COLO668 (cell line): ENCODE measurements at regions not wholly inside any gene's neighbourhood (a gene's known extent, or its start where the extent isn't known, plus 50 kb on each side); places are given as distances from the start of the nearest gene placed in this dataset.
"Not testable (repeated sequence)": the region's sequence is repeated elsewhere in the genome, so short reads cannot be mapped to it uniquely, and the experiment has no call there.

Source experiments
- DNase-seq: peaks from one replicate; lab custom pipeline; 2025; ENCODE audit not compliant: unreplicated experiment; lab: John Stamatoyannopoulos, UW

DNA sequence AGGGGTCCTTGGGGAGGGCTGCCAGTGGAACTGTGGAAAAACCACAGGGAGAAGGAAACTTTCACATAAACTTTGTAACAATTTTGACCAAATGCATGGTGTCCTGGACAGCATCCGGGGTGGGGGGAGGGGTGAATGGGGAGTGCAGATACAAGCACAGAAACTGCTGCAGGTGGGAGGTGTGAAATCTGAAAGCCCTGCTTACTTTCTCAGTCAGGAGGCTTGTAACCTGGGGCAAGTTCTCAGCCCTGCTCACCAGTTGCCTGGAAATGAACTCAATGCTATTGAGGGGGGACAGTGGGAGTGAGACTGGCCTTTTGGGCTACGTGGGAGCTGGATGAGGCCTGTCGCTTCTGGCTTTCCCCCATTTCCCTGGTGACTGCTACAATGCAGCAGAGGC is 694.5 kb upstream of the ZNF608 start:
- DNase-seq = no peak

DNA sequence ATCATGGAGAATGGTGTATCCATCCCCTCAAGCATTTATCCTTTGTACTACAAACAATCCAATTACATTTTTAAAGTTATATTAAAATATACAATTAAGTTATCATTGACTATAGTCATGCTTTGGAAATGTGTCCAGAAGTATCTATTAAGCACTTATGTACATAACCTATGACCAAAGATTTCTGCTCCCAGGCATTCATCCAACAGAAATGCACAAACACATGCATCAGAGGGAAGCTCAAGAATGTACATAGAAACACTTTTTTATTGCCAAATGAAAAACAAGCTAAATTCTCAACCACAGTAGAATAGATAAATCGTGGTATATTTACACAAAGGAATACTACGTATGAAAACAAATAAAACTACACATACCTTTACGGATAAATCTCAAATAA is 700.5 kb upstream of the ZNF608 start:
- DNase-seq = no peak

DNA sequence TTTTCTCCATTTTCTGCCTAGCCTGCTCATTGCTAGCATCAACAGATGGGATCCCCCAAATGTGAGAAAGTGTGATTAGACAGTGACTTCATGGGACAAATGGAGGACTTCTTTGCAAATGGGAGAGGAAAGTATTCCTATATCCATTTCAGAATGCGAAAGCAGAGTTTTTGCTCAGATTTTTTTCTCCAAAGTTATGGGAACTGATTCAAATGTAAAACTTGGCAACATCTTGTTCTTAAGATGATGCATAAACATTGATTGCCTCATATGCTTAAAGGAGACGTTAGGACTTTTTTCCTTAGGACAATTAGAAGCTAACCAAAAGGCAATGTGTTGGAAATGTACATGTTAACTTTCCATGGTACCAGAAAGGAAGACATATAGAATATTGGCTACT is 704.3 kb upstream of the ZNF608 start:
- DNase-seq = no peak

DNA sequence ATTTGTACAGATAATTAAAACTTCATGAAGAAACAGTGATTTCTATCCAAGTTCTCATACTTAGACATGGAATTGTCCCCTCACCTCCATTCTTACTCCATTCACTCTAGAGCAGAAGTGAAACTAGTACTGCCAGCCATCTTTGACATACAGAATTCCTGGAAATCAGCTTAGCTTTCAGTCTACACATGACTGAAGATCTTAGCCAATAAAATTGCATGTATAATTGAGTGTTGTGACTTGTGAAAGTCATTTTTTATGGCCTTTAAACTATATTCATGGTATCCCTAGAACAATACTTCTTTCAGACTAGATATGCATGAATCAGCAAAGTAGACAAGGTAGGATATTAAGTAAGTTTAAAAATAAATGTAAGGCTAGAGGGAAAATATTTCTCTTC is 705.2 kb upstream of the ZNF608 start:
- no peak for DNase-seq

DNA sequence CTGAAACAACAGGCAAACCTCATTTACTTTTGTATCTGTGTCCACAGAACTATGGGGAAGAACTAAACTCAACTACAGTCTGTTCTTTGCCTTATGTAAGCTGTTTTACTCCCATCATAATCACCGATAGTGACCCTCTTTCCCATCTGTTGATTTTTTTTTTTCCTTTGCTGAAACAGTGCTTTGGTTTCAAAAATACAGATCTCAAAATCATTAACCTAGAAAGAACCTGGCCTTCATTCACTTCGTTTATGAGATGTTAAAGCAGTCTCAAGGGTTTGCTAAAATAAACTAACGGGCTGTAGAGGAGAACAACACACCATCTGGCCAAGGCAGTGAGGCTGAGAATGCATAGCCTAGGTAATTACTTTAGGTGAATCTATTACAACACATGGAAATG is 706.6 kb upstream of the ZNF608 start:
- DNase-seq = no peak

DNA sequence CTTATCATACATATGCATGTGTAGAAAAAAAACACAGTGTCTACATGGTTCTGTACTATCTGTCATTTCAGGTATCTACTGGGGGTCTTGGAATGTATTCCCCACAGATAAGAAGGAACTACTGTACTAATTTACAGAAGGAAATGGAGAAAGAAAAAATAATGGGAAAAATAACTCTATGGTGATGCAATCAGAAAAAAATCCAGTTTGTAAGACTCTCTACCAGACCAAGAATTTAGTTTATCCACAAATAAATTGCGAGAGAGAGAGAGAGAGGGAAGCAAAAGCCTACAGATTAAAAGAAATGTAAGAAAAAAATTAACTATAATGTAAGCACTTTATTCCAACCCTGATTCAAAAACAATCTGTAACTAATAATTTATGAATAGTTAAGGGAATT is 708.6 kb upstream of the ZNF608 start:
- DNase-seq = no peak

DNA sequence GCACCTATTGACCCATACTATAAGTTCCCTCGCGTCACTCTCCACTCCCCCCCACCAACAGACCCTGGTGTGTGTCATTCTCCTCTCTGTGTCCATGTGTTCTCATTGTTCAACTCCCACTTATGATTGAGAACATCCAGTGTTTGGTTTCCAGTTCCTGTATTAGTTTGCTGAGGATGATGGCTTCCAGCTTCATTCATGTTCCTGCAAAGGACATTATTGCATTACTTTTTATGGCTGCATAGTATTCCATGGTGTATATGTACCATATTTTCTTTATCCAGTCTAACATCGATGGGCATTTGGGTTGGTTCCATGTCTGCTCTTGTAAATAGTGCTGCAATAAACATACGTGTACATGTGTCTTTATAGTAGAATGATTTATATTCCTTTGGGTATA is 709.6 kb upstream of the ZNF608 start:
- DNase-seq = not testable (repeated sequence)

DNA sequence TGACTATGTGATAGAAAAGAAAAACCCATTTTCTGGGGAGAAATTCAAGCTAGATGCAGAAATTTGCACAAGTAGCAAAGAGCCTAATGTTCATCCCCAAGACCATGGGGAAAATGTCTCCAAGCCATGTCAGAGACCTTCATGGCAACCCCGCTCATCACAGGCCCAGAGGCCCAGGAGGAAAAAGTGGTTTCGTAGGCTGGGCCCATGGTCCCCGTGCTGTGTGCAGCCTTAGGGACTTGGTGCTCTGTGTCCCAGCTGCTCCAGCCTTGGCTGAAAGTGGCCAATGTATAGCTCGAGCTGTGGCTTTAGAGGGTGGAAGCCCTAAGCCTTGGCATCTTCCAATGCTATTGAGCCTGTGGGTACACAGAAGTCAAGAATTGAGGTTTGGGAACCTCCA is 711.2 kb upstream of the ZNF608 start:
- DNase-seq = no peak

DNA sequence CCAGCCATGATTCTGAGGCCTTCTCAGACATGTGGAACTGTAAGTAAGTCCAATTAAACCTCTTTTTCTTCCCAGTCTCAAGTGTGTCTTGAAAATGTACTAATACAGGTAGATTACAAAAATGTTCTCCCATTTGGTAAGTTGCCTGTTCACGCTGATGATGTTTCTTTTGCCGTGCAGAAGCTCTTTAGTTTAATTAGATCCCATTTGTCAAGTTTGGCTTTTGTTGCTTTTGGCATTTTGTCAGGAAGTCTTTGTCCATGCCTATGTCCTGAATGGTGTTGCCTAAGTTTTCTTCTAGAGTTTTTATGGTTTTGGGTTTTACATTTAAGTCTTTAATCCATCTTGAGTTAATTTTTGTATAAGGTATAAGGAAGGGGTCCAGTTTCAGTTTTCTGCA is 712.5 kb upstream of the ZNF608 start:
- not testable (repeated sequence) for DNase-seq

DNA sequence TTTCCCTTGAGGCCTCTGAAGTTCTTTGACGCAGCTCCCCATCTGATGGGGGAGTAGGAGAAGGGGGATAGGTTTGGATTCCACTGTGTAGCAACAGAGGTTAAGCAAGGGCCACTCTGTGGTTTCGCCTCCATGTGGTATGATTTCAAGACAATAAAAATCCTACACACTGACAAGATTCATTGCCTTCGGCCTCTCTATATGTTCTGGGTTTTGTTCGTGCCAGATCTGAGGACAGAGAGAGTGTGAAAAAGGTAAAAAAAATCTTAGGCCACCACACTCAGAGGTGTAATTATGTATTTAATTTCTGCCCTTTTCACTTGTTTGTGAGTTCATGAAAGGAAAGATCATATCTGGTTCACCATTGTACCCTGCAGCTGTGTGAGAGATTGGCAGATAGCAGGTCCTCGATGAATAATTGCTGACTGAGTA is 715.2 kb upstream of the ZNF608 start:
- DNase-seq = no peak

DNA sequence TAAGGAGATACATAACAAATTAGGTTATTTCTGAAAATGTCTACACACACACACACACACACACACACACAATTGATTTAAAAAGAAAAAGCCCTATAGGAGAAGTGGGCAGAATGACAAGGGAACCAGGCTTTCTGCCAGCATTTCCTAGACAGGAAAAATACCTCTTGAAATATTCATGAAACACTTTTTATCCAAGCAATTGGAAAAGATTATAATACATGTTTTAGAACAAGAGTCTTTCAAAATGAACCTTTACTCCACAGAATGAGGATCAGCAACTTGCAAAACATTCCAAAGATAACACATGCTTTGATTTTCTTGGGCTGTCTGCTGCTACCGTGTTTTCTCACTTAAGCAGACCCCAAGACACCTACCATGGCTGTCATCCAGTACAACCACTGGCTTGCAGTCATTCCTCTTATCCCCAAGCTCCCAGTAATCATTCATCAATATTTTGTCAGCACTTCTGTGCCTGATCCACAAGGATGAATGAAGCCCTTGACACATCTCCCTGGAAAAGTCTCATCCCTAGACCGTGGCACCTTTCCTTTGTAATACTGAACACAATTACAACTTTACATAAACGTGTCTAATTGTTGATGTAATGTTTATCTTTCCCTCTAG is 717.1 kb upstream of the ZNF608 start:
- no peak for DNase-seq

DNA sequence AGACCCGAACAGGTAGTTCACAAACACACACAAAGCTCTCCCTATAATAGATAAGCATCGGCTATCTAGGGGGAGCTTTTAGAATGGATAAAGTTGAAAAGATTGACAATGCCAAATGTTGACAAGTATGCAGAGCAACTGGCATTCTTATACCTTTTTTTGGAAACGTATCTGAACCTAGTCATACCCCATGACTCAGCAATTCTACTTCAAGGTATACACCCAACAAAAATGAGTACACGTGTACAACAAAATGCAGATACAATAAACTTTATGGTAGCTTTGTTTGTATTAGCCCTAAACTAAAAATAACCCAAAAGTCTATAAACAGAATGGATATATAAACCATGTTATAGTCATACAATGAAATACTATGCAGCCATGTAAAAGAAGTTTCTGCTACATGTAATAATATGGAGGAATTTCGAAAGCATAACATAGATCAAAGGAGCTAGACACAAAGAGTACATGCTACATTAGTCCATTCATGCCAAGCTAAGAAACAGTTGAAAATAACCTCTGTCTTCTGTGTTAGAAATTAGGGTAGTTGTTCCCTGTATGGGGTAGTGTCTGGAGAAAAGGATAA is 718.5 kb upstream of the ZNF608 start:
- no peak for DNase-seq

DNA sequence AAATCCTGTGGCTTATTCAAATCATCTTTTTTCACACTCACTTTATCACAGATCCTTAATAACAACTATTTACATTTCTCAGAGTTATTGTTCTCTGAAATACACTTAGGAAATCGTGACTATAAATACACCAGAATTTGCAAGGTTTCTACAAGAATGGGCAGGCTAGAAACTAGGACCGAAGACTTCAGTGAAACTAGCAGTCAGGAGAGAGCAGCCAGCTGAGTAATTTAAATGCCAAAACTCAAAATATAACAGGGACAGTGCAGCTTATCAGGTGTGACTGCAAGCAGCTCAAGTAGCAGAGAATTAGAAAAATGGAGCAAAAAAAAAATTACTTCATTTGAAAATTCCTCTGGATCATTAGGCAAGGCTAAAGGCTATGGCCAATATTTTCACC is 719.3 kb upstream of the ZNF608 start:
- DNase-seq = no peak

DNA sequence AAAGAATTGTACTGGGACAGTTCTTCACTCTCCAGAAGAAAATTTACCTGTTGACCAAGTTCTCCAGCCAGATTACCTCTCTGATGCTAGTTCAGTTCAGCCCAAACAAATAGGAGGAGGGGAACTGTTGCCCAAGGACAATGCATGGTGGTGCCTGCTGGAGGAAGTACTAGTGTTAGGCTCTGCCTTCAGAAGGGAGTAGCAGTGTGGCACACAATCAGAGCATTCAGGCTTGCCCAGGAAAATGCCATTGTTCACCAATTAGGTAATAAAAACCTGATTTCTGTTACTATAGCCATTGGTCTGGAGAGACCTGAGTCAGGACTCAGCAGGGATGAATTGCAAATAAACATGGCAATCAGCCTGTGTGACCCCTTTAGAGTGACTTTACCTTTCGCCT is 720.8 kb upstream of the ZNF608 start:
- DNase-seq = no peak

DNA sequence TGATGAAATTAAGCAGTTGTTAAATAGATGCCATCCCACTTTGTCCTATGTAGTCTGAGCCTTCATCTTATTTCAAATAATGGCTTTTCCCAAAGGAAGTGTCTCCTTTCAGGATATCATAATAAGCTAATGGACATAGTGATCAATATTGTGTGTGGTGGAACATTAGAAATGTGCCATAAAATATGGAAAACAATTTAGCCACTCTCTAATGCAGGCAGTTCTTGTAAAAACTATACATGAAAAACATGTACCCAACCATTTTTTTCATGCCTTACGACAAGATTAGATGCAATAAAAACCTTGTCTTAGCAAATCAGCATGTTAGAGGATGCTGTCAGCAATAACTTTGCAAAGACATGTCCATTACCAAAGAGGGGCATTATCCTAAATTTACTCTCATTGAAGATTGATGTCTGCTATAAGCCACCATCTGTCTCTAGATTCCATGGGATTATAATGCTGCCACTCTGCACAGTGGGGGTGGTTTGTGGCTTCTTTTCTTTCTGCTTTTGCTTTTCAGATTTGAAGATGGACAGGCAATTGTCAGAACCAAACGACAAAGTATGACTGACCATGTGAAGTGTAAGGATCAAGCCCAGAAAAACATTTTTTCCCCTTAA is 724.0 kb upstream of the ZNF608 start:
- no peak for DNase-seq

DNA sequence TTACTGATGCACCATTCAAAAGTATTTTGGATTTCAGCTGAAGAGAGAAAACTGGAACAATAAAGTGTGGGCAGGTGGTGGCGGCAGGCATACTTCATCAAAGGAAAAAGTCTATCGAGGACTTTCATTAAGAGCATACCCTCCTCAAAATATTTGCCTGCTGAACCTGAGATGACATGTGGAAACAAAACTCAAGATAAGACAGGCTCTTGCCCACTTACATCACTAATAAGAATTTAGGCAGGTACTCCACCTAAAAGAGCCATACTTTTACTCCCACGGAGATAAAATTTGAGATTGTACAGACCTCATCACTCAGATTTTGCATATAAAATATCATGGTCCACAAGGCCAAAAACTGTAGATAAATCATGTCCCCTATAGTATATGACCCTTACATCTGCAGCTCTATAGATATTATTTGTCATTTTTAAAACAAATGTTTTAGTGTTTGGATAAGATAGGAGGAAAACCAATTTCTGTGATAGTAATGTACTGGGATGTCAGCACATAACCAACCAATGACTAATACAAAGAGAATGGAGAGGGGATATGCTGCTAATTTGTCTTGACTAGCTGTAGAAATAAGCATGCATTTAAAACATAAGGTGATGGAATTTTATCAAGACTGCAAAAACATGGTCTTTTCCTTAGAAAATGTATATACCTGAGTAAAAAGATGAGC is 730.6 kb upstream of the ZNF608 start:
- DNase-seq = no peak

DNA sequence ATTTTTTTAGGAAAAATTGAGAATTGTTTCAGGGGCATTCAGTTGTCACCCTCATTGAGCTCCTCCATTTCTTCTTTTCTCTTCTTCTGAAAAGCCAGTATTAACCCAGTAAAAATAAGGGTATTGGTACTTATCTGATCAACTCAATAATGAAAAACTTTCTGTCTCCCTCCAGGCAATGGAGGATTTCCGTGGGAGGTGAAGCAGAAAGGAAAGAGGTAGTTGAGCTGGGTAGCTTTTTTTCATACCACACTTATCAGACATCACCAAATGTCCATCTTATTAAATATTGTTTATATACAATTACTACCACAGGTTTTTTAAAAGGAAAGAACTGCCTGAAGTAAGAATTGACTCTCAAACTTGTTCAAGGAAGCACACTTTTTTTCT is 731.1 kb upstream of the ZNF608 start:
- no peak for DNase-seq

DNA sequence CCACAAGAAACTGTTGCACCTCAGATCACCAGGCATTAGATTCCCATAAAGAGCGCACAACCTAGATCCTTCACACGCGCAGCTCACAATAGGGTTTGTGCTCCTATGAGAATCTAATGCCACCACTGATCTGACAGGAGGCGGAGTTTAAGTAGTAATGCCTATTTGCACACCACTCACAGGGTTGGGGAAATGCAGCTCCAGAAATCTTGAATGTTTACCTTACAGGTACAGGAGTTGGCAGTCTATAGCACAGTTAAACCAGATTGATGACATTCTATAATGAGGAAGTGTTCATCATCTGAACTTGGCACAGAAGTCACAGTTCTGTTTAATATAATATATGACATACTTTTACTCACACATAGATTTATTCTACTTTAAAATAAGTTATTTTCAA is 732.2 kb upstream of the ZNF608 start:
- no peak for DNase-seq

DNA sequence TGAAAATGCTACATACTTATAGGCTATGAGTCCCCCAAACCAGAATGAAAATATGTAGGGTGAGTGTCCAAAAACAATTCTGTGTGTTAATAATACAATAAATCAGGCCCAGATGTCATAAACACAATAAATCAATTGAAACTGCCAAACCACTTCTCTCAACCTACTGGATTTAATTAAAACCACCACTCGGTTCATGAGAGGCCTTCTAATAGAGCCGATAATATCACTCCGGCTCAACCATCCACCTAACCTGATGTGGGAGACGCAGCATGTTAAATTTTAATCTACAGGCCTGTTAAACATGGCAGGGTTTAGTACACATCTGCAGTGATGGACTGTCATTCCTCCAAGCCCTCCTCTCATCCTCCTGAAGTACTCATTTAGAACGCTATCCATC is 734.5 kb upstream of the ZNF608 start:
- DNase-seq = no peak

DNA sequence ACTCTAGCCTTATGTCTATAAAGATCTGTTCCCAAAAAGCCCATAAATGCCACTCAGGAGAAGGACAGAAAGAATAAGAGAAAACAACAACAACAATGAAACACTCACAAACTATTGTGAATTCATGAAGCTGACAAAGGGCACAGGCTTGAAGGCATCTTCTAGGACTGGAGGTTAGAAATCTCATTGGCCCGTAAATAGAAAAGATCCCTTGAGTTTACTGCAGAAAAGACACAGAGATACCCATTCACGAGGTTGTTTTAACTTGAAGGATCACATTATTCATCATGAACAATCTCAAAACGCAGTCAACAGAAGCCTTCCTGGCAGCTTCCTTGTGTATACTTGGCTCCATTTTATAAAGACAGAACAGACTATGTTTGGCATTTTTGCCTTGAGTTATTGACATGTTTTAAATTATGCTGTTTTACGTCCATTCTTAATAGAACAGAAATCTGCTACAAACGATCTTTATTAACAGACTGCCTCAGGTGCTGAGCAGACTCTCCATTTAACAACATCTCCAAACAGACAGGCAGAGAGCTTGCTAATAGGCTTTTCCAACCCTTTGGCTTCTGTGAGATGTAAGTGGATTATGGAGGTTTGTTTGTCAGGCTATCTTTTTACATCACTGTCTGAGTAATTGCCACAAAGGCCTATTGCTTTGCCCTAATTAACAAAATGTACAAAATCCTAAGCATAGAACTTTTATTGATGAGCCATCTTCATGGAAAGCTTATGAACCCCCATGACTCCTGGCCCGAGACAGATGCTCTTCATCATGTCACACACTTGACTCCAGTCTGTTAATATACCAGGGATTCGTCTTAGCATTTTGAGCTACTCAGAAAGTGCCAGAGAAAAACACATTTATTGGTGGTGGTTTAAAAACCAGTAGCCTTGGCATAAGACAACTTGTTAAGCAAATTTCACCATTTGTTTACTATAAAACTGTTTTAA is 735.3 kb upstream of the ZNF608 start:
- no peak for DNase-seq

DNA sequence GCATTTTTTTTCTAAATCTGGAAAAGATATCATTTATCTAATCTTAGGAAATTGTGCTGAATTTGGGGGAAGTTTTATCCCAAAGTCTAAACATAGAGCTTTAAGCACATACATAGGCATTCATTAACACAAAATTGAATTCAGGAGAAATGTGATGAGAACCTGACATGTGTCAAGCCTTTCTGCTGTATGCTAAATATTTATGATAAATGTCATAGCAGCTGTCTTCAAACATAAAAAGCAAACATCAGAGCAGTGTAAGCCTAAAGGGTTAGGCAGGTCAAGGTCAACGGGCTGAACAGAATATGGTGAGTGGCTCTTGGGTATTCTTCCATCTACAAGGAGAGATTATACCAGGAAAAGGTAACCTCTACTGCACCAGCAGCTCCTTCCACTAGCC is 737.2 kb upstream of the ZNF608 start:
- no peak for DNase-seq
